OCI-LY3 (cell line): ENCODE measurements at regions not wholly inside any gene's neighbourhood (a gene's known extent, or its start where the extent isn't known, plus 50 kb on each side); places are given as distances from the start of the nearest gene placed in this dataset.

Experiments used
- EZH2phosphoT487 ChIP-seq: fragments of 200-600 bp; shearing (Covaris generic); IDR thresholded peaks from 2 replicates; pipeline ENCODE4 v1.6.1; 2018; ENCODE audit warnings: antibody characterized with exemption, mixed run types, low read depth
- TF ChIP-seq, protein P1 (sequence below): fragments of 200-600, 300-600 bp; sonication (generic); IDR thresholded peaks from 2 replicates; pipeline ENCODE4 v1.5.1; 2014; ENCODE audit warnings: antibody characterized with exemption, low read length, low read depth

DNA sequence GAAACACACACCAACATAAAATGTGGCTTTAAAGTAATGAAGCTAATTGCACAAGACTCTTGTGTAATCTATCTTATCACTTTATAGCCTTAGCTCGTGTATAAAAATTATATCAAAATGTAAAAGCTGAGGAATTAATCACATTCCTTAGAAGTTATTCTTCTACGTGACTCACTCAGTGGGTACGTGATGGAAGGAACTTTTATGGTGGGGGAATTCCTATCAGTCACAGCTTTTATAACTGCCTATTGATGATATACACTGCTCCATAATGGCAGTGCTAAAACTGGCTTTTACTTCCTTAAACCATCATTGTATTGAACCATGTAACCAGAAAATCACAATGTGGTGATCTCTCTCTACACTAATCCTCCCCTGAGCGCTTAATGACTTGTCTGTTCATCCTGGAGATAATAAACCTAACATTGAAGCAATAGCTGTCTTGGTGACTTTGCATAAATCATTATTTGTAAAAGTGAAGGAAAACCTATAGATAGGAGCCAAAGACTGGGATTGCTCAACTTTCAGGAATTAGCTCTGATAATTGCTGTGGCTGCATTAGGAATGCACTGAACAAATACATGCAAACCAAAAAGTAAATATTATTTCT is 276.7 kb downstream of the GBA3 start:
- TF ChIP-seq, protein P1, sequence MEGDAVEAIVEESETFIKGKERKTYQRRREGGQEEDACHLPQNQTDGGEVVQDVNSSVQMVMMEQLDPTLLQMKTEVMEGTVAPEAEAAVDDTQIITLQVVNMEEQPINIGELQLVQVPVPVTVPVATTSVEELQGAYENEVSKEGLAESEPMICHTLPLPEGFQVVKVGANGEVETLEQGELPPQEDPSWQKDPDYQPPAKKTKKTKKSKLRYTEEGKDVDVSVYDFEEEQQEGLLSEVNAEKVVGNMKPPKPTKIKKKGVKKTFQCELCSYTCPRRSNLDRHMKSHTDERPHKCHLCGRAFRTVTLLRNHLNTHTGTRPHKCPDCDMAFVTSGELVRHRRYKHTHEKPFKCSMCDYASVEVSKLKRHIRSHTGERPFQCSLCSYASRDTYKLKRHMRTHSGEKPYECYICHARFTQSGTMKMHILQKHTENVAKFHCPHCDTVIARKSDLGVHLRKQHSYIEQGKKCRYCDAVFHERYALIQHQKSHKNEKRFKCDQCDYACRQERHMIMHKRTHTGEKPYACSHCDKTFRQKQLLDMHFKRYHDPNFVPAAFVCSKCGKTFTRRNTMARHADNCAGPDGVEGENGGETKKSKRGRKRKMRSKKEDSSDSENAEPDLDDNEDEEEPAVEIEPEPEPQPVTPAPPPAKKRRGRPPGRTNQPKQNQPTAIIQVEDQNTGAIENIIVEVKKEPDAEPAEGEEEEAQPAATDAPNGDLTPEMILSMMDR: no peak
- no peak for TF ChIP-seq EZH2phosphoT487
